ENCODE measurements at regions not wholly inside any gene's neighbourhood (a gene's known extent, or its start where the extent isn't known, plus 50 kb on each side); places are given as distances from the start of the nearest gene placed in this dataset.

GRCh38 chr1:239718997-239719628 is 332.7 kb downstream of the CHRM3 start:
- TF ChIP-seq POLR2A (conservative IDR thresholded peaks at IDR 0.05), result no peak
- TF ChIP-seq ELF4 (CRISPR knock-in tag; IDR thresholded peaks at IDR 0.05), result no peak
- TF ChIP-seq YBX1 (IDR thresholded peaks at IDR 0.05), result no peak

Data from K562 (cell line).